ENCODE measurements at regions not wholly inside any gene's neighbourhood (a gene's known extent, or its start where the extent isn't known, plus 50 kb on each side); places are given as distances from the start of the nearest gene placed in this dataset.

DNA sequence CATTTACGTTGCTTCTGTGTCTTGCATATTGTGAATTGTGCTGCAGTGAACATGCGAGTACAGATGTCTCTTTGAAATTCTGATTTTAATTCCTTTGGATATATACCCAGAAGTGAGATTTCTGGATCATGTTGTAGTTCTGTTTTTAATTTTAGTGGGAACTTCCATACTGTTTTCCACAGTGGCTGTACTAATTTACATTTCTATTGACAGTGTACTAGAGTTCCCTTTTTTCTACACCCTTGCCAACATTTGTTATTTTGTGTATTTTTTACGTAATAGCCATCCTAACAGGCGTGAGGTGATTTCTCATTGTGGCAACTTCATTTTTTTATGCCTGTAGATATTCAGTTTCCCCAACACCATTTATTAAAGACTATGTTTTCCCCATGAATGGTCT, 144.7 kb upstream of the INHBA start:
- TF ChIP-seq, protein P1, sequence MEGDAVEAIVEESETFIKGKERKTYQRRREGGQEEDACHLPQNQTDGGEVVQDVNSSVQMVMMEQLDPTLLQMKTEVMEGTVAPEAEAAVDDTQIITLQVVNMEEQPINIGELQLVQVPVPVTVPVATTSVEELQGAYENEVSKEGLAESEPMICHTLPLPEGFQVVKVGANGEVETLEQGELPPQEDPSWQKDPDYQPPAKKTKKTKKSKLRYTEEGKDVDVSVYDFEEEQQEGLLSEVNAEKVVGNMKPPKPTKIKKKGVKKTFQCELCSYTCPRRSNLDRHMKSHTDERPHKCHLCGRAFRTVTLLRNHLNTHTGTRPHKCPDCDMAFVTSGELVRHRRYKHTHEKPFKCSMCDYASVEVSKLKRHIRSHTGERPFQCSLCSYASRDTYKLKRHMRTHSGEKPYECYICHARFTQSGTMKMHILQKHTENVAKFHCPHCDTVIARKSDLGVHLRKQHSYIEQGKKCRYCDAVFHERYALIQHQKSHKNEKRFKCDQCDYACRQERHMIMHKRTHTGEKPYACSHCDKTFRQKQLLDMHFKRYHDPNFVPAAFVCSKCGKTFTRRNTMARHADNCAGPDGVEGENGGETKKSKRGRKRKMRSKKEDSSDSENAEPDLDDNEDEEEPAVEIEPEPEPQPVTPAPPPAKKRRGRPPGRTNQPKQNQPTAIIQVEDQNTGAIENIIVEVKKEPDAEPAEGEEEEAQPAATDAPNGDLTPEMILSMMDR (IDR thresholded peaks at IDR 0.05; ENCODE audit: low read depth, low read length): no peak
- TF ChIP-seq EZH2phosphoT487 (IDR thresholded peaks at IDR 0.05; ENCODE audit: low read depth): no peak
